ENCODE measurements at regions not wholly inside any gene's neighbourhood (a gene's known extent, or its start where the extent isn't known, plus 50 kb on each side); places are given as distances from the start of the nearest gene placed in this dataset.

DNA sequence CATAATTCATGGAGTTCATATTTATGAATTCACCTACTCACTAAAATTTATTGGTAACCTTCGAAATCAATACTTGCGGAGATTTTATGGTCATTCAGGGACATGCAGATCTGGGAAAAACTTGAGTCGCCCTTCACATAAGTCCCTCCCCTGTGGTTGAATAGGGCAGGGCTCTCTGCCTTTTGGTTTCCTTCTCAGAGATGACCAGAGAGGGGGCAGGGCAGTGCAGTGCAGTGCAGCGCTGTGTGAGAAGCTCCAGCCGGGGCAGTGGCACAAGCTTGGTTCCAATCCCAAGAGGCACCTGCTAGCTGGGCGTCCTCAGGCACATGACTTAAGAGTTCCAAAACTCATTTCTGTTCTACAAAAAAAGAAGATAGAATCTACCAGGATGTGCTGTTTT is 274.4 kb upstream of the RAB6C start:
- Histone ChIP-seq H3K27me3 (no peaks in the 10 kb centered on the region), H3K4me1 (ENCODE audit: control insufficient read depth in 1 of 2, insufficient read depth in 1 of 2, low read depth in 1 of 2, low read length in 1 of 2) (no peaks in the 10 kb centered on the region), H3K9me3 (no peaks in the 10 kb centered on the region), H3K36me3 (no peaks in the 10 kb centered on the region), H3K27ac (no peak overlapping the region), H3K4me3 (ENCODE audit: low read depth in 1 of 2, low read length in 1 of 2) (no peak overlapping the region)
- TF ChIP-seq, protein P1, sequence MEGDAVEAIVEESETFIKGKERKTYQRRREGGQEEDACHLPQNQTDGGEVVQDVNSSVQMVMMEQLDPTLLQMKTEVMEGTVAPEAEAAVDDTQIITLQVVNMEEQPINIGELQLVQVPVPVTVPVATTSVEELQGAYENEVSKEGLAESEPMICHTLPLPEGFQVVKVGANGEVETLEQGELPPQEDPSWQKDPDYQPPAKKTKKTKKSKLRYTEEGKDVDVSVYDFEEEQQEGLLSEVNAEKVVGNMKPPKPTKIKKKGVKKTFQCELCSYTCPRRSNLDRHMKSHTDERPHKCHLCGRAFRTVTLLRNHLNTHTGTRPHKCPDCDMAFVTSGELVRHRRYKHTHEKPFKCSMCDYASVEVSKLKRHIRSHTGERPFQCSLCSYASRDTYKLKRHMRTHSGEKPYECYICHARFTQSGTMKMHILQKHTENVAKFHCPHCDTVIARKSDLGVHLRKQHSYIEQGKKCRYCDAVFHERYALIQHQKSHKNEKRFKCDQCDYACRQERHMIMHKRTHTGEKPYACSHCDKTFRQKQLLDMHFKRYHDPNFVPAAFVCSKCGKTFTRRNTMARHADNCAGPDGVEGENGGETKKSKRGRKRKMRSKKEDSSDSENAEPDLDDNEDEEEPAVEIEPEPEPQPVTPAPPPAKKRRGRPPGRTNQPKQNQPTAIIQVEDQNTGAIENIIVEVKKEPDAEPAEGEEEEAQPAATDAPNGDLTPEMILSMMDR (IDR thresholded peaks at IDR 0.05), result no peak

DNA sequence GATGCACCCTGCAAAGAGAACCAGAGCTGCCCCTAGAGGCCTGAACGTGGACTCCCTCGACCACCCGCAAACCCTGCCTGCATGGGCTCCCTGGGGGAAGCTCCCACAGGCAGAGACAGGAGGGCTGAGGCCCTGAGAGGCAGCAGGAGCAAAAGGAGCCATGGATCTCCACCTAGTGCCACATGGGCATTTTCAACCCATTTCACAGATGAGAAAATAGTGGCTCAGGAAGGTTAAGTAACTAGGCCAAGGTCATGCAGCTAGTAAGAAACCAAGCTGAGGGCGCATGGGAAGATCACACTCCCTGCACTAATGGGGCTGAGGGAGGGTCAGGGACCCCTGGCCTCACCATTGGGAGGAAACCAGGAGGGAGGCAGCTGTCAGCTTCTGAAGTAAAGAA is 271.7 kb upstream of the RAB6C start:
- Histone ChIP-seq H3K36me3 (no peaks in the 10 kb centered on the region), H3K4me3 (ENCODE audit: low read depth in 1 of 2, low read length in 1 of 2) (no peak overlapping the region), H3K27me3 (no peaks in the 10 kb centered on the region), H3K9me3 (no peaks in the 10 kb centered on the region), H3K4me1 (ENCODE audit: control insufficient read depth in 1 of 2, insufficient read depth in 1 of 2, low read depth in 1 of 2, low read length in 1 of 2) (no peaks in the 10 kb centered on the region), H3K27ac (no peak overlapping the region)
- TF ChIP-seq, protein P1 (IDR thresholded peaks at IDR 0.05), result no peak

DNA sequence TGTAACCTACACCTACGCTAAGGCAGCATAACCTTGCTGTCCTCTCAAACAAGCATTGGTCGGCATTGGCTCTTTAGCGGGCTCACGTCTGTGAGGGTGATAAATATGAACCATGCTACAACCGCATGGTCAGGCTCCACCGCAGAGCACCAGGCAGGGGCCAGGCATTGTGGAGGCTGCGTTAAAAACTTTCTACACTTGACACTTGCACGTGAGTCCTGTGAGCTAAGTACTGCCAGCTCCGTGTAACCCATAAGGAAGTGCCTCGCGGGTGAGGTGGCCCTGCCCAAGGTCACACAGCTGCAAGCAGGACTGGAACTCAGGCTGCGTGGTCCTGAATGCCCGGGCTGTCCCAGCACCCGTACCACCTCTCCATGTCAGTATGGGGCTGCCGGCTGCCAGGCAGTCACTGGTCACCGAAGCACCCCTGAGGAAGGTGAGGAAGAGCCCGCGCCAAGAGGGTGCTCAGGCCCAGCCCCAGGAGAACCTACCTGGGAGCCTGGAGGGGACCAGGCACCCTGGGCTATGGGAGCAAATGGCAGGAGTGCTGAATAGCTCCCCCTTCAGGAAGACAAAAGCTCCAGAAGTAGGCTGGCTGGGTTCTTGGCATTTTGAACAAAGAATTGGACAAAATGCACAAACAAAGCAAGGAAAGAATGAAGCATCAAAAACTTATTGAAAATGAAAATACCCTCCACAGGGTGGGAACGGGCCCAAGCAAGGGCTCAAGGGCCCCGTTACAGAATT is 271.1 kb upstream of the RAB6C start:
- Histone ChIP-seq H3K4me1 (ENCODE audit: control insufficient read depth in 1 of 2, insufficient read depth in 1 of 2, low read depth in 1 of 2, low read length in 1 of 2) (no peaks in the 10 kb centered on the region), H3K27me3 (no peaks in the 10 kb centered on the region), H3K36me3 (no peaks in the 10 kb centered on the region), H3K4me3 (ENCODE audit: low read depth in 1 of 2, low read length in 1 of 2) (no peak overlapping the region), H3K27ac (no peak overlapping the region), H3K9me3 (no peaks in the 10 kb centered on the region)
- TF ChIP-seq, protein P1 (IDR thresholded peaks at IDR 0.05), result no peak

DNA sequence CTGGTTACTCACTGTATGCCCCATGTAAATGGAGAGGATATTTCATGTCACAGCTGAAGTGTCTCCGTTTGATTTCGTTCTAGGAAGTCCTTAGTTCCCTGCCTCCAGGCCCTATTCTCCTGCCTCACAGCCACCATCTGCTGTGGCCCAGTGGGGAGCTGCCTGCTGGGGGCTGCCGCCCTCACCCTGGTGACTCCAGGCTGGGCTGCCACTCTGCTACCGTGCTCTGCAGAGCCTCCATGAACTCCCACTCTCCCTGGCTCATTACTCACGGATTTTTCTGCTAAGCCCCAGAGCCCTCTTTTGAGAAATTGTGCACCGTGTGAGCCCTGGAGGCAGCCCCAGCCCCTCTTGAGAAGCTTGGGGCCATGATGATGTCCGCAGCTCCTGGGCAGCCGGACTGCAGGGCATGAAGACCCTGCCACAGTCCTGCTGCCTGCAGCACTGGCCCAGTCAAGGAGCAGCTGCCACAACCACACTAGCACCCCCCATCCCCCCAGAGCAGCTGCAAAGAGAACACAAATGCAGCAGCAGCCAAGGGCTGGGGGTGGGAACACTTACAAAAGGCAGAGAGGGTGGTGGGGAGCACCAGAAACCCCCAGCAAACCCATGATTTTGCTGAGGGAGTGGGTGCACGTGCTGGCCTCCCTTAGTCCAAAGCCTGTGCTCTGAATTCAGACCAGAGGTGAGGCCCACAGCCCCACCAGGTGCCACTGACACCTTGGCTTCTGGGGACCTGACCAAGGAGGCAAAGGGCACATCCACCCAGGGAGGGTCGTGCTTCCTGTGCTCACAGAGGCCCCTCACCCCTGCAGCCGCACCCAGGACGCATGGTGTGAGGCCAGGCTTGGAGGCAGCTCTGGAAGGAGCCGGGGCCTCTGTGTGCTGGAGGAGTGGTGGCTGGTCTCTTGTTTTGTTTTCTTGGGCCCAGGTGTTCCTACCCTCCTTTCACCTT is 270.2 kb upstream of the RAB6C start:
- TF ChIP-seq, protein P1 (IDR thresholded peaks at IDR 0.05), result no peak
- no peaks in the 10 kb centered on the region for H3K36me3 ChIP-seq

DNA sequence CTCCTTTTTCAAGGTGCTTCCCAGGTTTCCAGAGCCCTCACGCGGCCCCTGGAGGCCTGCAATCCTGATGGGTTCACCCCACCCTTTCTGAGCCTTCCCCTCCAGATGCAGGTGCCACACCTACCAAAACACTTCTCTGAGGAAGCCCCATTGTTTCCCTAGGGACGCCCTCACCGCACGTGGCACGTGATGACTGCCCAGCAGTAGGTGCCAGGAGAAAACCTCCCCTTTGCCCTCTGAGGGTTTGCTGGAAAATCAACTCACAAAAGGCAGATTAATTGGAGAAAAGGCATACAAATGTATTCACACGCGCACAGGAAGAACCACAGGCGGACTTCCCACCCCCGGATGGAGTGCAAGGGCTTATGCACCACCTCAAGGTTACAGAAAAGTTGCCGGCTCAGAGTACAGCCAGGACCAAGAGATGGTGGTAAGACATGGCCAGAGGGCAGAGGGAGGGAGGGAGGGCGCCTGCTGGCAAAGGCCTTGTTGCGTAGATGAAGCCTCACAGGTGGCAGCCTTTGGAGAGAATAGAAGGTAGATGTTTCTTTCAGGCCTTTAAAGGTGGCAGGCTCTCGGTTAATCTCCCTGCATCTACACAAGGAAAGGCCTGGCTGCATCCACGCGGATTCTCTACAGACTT is 269.4 kb upstream of the RAB6C start:
- no peaks in the 10 kb centered on the region for H3K36me3 ChIP-seq
- no peaks in the 10 kb centered on the region for H3K9me3 ChIP-seq
- TF ChIP-seq, protein P1 (IDR thresholded peaks at IDR 0.05), result no peak
- no peak overlapping the region for H3K4me3 ChIP-seq (ENCODE audit: low read depth in 1 of 2, low read length in 1 of 2)
- no peaks in the 10 kb centered on the region for H3K27me3 ChIP-seq
- no peaks in the 10 kb centered on the region for H3K4me1 ChIP-seq (ENCODE audit: control insufficient read depth in 1 of 2, insufficient read depth in 1 of 2, low read depth in 1 of 2, low read length in 1 of 2)
- no peak overlapping the region for H3K27ac ChIP-seq

More for the DNA sequence above, 270.2 kb upstream of the RAB6C start:
- Histone ChIP-seq H3K27me3 (no peaks in the 10 kb centered on the region), H3K9me3 (no peaks in the 10 kb centered on the region), H3K27ac (no peak overlapping the region), H3K4me1 (ENCODE audit: control insufficient read depth in 1 of 2, insufficient read depth in 1 of 2, low read depth in 1 of 2, low read length in 1 of 2) (no peaks in the 10 kb centered on the region), H3K4me3 (ENCODE audit: low read depth in 1 of 2, low read length in 1 of 2) (no peak overlapping the region)
